ENCODE measurements at regions not wholly inside any gene's neighbourhood (a gene's known extent, or its start where the extent isn't known, plus 50 kb on each side); places are given as distances from the start of the nearest gene placed in this dataset.
"Not testable (repeated sequence)": the region's sequence is repeated elsewhere in the genome, so short reads cannot be mapped to it uniquely, and the experiment has no call there.

GRCh38 chr6:23518294-23518693 is 607.7 kb upstream of the NRSN1 start:
- no peak for DNase-seq (ENCODE audit: low spot score)

GRCh38 chr6:23522792-23523547 is 603.0 kb upstream of the NRSN1 start:
- no peak for DNase-seq (ENCODE audit: low spot score)

GRCh38 chr6:23523771-23524170 is 602.2 kb upstream of the NRSN1 start:
- DNase-seq (ENCODE audit: low spot score), result no peak

DNA sequence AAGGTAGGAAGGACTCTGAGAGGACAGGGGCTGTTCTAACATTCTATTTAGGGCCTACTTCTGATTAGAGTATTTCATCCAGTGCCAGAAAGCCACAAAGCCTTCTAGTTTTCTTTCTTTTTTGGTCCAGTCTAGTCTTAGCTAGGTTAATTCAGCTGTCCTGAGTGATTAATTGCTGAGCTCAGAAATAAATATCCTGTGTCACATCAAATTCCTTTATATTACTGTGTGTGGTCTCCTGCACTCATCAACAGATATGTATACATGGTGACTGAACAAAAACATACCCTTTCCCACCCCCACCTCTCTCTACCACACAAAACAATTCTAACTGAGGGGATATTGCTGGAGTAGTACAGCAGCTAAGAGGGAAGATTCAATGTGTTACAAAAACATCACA is 601.5 kb upstream of the NRSN1 start:
- no peak for DNase-seq (ENCODE audit: low spot score)

DNA sequence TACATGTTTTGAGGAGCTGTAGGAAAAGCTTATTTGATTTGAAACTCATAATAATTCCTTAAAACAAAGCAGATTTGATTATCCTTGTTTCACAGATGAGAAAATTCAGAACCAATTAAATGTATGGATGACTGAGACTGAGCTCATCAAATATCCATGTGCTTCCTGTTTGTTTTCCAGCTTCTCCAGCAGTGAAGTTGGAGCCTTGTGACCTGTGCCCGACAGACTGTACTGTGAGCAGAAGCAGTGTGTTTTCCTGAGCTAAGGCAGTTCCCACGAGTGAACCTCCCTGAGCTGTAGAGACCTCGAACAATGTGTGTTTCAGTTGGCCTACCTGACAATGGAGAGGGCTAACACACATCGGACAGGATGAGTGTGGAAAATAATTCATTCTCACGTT is 599.5 kb upstream of the NRSN1 start:
- DNase-seq (ENCODE audit: low spot score), result peak; percentile 69

DNA sequence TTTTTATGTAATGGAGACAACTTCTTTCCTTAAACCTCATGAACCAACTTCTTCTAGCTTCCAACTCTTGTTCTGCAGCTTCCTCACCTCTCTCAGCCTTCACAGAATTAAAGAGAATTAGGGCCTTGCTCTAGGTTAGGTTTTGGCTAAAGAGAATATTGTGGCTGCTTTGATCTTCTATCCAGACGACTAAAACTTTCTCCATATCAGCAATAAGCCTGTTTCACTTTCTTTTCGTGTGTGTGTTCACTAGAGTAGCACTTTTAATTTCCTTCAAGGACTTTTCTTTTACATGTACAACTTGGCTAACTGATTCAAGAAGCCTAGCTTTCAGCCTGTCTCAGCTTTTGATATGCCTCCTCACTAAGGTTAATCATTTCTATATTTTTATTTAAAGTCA is 596.1 kb upstream of the NRSN1 start:
- DNase-seq (ENCODE audit: low spot score), result no peak

GRCh38 chr6:23531666-23532065 is 594.3 kb upstream of the NRSN1 start:
- DNase-seq (ENCODE audit: low spot score), result no peak

DNA sequence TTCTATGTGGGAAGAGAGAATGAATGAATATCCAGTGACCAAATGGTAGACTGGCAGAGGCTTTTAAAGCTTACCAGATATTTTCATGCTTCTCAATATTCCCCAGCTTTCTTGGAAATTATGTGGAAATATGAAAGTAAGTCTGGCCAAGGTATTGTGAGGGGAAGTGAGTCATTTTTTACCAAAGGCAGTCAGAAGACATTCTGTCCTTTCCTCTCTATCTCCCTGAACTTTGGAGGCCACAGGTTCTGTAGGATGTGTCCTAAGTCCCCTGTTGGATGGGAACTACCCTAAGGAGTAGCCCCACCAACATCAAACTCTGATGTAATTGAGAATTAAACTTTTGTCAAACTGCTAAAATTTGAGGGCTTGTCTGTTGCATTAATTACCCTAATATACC is 593.8 kb upstream of the NRSN1 start:
- DNase-seq (ENCODE audit: low spot score), result peak; percentile 37

DNA sequence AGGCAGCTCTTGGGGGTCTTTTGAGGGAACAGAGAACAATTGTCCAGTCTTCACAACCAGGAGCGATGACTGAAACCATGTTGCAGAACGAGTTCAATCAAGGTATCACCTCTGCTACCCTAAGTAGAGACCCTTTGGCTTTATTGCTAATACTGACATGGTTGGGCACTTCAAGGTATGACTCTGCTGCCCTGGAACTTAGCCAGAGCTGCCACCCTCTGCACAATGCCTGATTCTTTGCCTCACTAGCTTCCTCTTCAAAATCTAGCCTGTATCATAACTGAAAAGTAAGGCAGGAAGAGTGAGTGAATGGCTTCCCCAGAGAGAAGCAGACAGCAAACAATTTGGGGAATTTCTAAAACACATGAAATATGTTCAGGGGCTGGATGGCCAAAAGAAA is 592.7 kb upstream of the NRSN1 start:
- DNase-seq (ENCODE audit: low spot score), result no peak

- no peak for DNase-seq (ENCODE audit: low spot score)
Measured at GRCh38 chr6:23533944-23534343, 592.1 kb upstream of the NRSN1 start.

- no peak for DNase-seq (ENCODE audit: low spot score)
Measured at GRCh38 chr6:23534351-23534750, 591.7 kb upstream of the NRSN1 start.

GRCh38 chr6:23535101-23535500 is 590.9 kb upstream of the NRSN1 start:
- DNase-seq (ENCODE audit: low spot score), result no peak

- no peak for DNase-seq (ENCODE audit: low spot score)
Measured at GRCh38 chr6:23537828-23538227, 588.2 kb upstream of the NRSN1 start.

GRCh38 chr6:23547851-23548250 is 578.2 kb upstream of the NRSN1 start:
- DNase-seq (ENCODE audit: low spot score), result no peak

DNA sequence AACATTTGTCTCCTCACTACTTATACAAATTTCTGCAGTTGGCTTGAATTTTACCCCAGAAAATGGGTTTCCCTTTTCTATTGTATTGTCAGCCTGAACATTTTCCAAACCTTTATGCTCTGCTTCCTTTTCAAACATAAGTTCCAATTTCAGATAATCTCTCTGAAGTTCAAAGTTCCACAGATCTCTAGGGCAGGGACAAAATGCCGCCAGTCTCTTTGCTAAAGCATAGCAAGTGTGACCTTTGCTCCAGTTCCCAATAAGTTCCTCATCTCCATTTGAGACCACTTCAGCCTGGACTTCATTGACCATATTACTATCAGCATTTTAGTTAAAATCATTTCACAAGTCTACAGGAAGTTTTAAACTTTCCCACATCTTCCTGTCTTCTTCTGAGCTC is 571.1 kb upstream of the NRSN1 start:
- DNase-seq (ENCODE audit: low spot score), result not testable (repeated sequence)

DNA sequence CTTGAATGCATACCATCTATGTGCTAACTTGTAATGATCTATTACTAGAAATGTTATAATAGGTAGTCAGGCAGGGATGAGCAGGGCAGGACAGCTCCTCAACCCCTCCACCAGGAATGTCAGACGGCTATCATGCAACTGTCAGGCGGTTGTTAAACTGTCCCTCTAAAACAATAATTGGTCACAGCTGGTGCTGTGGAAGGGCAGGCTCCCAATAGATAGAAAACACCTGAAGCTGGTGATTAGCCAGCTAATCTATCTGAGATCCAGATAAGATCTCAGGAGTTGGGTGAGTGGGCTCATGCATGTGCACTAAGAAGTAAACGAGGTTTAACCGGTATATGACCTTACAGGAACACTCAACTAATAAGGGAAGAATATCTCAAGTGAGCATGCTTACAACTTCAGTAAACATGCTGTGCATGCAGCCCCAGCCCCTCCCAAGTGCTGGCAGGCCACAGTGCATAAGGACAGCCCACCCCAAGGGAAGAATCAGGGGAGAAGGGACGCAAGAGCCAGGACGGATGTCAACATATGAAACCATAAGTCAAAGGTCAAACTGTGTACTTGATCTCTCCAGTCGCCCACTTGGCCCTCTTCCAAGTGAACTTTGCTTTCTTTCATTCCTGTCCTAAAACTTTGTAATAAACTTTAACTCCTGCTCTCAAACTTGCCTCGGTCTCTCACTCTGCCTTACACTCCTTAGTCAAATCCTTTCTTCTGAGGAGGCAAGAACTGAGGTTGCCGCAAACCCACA is 566.2 kb upstream of the NRSN1 start:
- DNase-seq (ENCODE audit: low spot score), result no peak

- no peak for DNase-seq (ENCODE audit: low spot score)
Measured at GRCh38 chr6:23561732-23562131, 564.3 kb upstream of the NRSN1 start.

DNA sequence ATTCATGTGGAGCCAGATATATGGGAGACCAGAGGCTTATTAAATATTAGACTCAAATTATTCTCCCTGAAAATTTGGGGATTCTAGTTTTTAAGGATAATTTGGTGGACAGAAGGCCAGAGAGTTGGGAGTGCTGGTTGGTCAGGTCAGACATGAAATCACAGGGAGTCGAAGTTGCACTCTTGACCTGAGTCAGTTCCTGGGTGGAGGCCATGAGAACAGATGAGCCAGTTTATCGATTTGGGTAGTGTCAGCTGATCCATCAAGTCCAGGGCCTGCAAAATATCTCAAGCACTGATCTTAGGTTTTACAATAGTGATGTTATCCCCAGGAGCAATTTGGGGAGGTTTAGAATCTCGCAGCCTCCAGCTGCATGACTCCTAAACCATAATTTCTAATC is 563.5 kb upstream of the NRSN1 start:
- no peak for DNase-seq (ENCODE audit: low spot score)

DNA sequence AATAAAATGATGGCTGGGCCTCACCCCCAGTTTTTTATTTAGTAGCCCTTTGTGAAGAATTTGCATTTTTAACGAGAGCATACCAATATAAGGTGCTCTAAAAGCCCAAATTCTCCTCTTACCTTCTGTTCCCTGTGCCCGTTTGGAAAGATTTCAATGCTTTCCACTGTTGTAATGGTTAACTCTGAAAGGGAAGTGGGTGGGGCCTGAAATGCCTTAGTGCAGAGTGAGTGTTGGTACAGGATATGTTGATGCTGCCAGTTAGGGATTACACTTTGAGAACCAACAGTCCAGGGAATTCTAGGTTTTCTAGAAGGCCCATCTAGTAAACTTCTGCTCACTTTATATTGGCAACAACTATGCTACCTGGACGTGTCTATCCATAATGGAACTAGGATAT is 562.7 kb upstream of the NRSN1 start:
- DNase-seq (ENCODE audit: low spot score), result no peak

GRCh38 chr6:23566418-23566817 is 559.6 kb upstream of the NRSN1 start:
- no peak for DNase-seq (ENCODE audit: low spot score)

DNA sequence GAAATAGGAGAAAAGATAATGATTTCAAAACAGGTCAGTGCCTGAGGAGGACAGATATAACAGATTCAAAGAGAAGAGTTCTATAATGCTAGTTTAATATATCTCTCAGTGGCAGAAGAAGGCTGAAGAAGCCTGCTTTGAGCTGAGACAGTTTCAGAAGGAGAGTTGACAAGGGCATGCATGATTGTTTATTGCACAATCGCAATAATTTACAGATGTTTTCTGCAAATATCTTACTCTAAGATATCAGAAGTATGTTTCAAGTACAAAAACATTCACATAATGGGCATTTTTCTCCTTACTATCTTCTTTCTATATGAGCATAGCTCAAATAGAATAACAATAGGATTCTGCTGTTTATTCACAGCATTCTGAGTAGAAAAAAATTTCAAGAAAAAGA is 557.7 kb upstream of the NRSN1 start:
- no peak for DNase-seq (ENCODE audit: low spot score)

DNA sequence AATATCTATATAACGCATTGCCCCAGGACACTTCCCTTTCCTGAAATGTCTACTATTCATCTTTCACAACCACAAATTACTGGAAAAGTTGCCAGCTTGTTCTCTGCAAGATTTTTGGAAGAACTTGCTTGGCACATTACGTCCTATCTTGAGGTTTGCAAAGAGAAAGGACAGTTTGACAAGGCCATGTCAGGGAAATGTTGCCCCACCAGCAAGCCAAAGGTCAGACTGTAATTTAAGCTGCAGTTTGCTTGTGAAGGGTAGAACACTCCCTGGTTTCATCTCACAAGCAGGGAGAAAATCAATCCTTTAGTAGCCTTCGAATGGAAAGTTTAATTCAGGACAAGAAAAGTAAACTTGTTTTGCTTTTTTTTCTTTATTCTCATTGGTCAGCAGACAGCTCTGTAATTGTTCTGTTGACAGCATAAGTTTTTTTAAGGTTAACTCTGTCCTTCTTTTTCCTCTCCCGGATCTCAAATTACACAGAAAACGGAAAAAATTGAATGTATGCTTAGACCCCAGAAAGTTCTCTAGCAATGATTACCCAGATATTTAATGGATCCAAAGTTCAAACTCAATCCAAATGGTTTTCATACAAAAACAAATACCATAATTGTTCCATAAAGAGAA is 541.8 kb upstream of the NRSN1 start:
- no peak for DNase-seq (ENCODE audit: low spot score)

DNA sequence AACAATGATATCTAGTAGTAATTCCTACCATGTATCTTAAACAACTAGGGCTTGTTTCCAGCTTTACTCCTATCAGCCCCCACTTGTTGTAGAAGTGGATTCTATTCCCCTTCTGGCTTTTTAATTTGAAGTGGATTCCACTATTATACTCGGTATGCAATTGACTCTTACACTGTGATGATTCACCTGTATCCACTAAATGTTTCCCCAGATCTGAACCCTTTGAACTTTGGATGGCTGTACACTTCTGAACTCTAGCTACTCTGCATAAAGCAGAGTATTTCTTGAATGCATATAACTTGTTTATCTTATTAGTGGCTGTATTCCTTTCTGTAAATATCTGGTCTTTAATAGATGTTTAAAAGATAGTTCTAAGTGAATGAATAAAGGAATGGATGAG is 538.4 kb upstream of the NRSN1 start:
- DNase-seq (ENCODE audit: low spot score), result no peak

Measured in kidney capillary endothelial cell (primary cell).